ENCODE measurements at regions not wholly inside any gene's neighbourhood (a gene's known extent, or its start where the extent isn't known, plus 50 kb on each side); places are given as distances from the start of the nearest gene placed in this dataset.

GRCh38 chr12:84315926-84316325, 596.7 kb downstream of the SLC6A15 start:
- TF ChIP-seq, protein P1, sequence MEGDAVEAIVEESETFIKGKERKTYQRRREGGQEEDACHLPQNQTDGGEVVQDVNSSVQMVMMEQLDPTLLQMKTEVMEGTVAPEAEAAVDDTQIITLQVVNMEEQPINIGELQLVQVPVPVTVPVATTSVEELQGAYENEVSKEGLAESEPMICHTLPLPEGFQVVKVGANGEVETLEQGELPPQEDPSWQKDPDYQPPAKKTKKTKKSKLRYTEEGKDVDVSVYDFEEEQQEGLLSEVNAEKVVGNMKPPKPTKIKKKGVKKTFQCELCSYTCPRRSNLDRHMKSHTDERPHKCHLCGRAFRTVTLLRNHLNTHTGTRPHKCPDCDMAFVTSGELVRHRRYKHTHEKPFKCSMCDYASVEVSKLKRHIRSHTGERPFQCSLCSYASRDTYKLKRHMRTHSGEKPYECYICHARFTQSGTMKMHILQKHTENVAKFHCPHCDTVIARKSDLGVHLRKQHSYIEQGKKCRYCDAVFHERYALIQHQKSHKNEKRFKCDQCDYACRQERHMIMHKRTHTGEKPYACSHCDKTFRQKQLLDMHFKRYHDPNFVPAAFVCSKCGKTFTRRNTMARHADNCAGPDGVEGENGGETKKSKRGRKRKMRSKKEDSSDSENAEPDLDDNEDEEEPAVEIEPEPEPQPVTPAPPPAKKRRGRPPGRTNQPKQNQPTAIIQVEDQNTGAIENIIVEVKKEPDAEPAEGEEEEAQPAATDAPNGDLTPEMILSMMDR (IDR thresholded peaks at IDR 0.05; ENCODE audit: low read depth, low read length, missing input control) = no peak
- TF ChIP-seq TAF1 (conservative IDR thresholded peaks at IDR 0.05) = no peak
